ENCODE measurements at regions not wholly inside any gene's neighbourhood (a gene's known extent, or its start where the extent isn't known, plus 50 kb on each side); places are given as distances from the start of the nearest gene placed in this dataset.

DNA sequence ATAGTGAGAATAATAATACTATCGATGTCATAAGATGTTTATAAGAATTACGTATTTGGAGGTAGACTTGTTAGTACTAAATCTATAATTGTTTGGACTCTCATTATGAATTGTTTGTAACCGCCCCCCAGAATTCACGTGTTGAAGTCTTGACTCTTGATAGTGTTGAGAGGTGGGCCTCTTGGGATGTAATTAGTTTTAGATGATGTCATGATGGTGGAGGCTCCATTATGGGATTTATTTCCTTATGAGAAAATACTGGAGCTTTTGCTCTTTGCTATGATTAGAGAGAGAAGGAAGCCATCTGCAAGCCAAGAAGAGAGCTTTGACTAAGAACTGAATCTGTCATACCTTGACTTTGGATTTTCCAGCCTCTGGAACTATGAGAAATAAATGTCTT lies 142.2 kb downstream of the PRDM9 start:
- Histone ChIP-seq H3K4me1 (ENCODE audit: insufficient read depth, low read length) (no peaks in the 10 kb centered on the region), H3K27me3 (ENCODE audit: control insufficient read depth in 1 of 2, insufficient read depth in 2 of 2, low read length in 2 of 2) (no peaks in the 10 kb centered on the region), H3K4me2 (ENCODE audit: low read depth, low read length) (no peak overlapping the region), H3K79me2 (ENCODE audit: insufficient read depth, low read length) (no peaks in the 10 kb centered on the region), H3K36me3 (replicated peaks in 1 of 2; ENCODE audit: control insufficient read depth in 1 of 2, insufficient read depth in 2 of 2, low read length in 2 of 2) (no peaks in the 10 kb centered on the region), H2AFZ (ENCODE audit: low read length) (no peak overlapping the region), H3K4me3 (replicated peaks in 1 of 3; ENCODE audit: insufficient read depth in 1 of 3, low read depth in 2 of 3, low read length in 3 of 3) (no peak overlapping the region), H3K27ac (ENCODE audit: extremely low read length, insufficient read depth, low read length) (no peak overlapping the region), H3K9ac (ENCODE audit: insufficient read depth, low read depth, low read length) (no peak overlapping the region), H3K9me3 (ENCODE audit: low read length) (peaks cover 35% of the 10 kb centered on the region), H4K20me1 (ENCODE audit: insufficient read depth, low read length) (no peaks in the 10 kb centered on the region)
- intact Hi-C loops (cut with micrococcal nuclease; ENCODE audit: unreplicated experiment), result no loop called here
- ATAC-seq (no peak), DNase-seq (ENCODE audit: low spot score) (no peak), FAIRE-seq (no peak)
- in situ Hi-C loops (cut with HindIII; ENCODE audit: extremely low pct_ligation_motif_present, low pct_unique_long_range_greater_than_20kb), result no loop called here
- ChIA-PET POLR2A (no interaction called here), CTCF (ENCODE audit: low intra/inter-chr PET ratio, low total read pairs) (no interaction called here)
- peak; percentile 93 for TF ChIP-seq CREB1 (IDR thresholded peaks at IDR 0.05)
- TF ChIP-seq CREB1 (CRISPR knock-in tag; IDR thresholded peaks at IDR 0.05), result no peak
- TF ChIP-seq SMAD9 (CRISPR knock-in tag; IDR thresholded peaks at IDR 0.05), result no peak
- TF ChIP-seq ATF7 (IDR thresholded peaks at IDR 0.05), result peak; percentile 97
- no peak for TF ChIP-seq ATF7 (CRISPR knock-in tag; IDR thresholded peaks at IDR 0.05)
- WGBS (ENCODE audit: low lambda C conversion rate), result 5% methylated on average over 4 of the region's 4 CpGs
- BruUV-seq (replicated peaks), result no TSS peak

GRCh38 chr5:23655674-23656073 lies 148.3 kb downstream of the PRDM9 start:
- WGBS (ENCODE audit: low lambda C conversion rate), result 0% methylated on average over 2 of the region's 2 CpGs
- CTCF ChIA-PET (ENCODE audit: low intra/inter-chr PET ratio, low total read pairs), result no interaction called here
- H3K4me3 ChIP-seq (replicated peaks in 1 of 3; ENCODE audit: insufficient read depth in 1 of 3, low read depth in 2 of 3, low read length in 3 of 3), result no peak overlapping the region
- H3K4me2 ChIP-seq (ENCODE audit: low read depth, low read length), result no peak overlapping the region
- no TSS peak for BruUV-seq (replicated peaks)
- ATAC-seq, result no peak
- no peak for FAIRE-seq
- POLR2A ChIA-PET, result no interaction called here
- no peaks in the 10 kb centered on the region for H4K20me1 ChIP-seq (ENCODE audit: insufficient read depth, low read length)
- H3K27ac ChIP-seq (ENCODE audit: extremely low read length, insufficient read depth, low read length), result no peak overlapping the region
- H3K79me2 ChIP-seq (ENCODE audit: insufficient read depth, low read length), result no peaks in the 10 kb centered on the region
- H3K4me1 ChIP-seq (ENCODE audit: insufficient read depth, low read length), result no peaks in the 10 kb centered on the region
- in situ Hi-C loops (cut with HindIII; ENCODE audit: extremely low pct_ligation_motif_present, low pct_unique_long_range_greater_than_20kb) (no loop called here), intact Hi-C loops (cut with micrococcal nuclease; ENCODE audit: unreplicated experiment) (no loop called here)
- H2AFZ ChIP-seq (ENCODE audit: low read length), result no peak overlapping the region
- H3K27me3 ChIP-seq (ENCODE audit: control insufficient read depth in 1 of 2, insufficient read depth in 2 of 2, low read length in 2 of 2), result no peaks in the 10 kb centered on the region
- peaks cover 20% of the 10 kb centered on the region for H3K9me3 ChIP-seq (ENCODE audit: low read length)
- H3K36me3 ChIP-seq (replicated peaks in 1 of 2; ENCODE audit: control insufficient read depth in 1 of 2, insufficient read depth in 2 of 2, low read length in 2 of 2), result no peaks in the 10 kb centered on the region
- DNase-seq (ENCODE audit: low spot score), result no peak
- no peak overlapping the region for H3K9ac ChIP-seq (ENCODE audit: insufficient read depth, low read depth, low read length)
- no peak for TF ChIP-seq HNF4A (CRISPR knock-in tag; IDR thresholded peaks at IDR 0.05)
- TF ChIP-seq SIX4 (CRISPR knock-in tag; IDR thresholded peaks at IDR 0.05), result no peak
- no peak for TF ChIP-seq ZNF703 (CRISPR knock-in tag; IDR thresholded peaks at IDR 0.05; ENCODE audit: borderline replicate concordance)
- TF ChIP-seq CAMTA2 (CRISPR knock-in tag; IDR thresholded peaks at IDR 0.05; ENCODE audit: borderline replicate concordance), result no peak
- TF ChIP-seq ZNF18 (CRISPR knock-in tag; IDR thresholded peaks at IDR 0.05; ENCODE audit: insufficient replicate concordance), result no peak
- TF ChIP-seq FOXO1 (CRISPR knock-in tag; IDR thresholded peaks at IDR 0.05), result no peak
- TF ChIP-seq, protein P1, sequence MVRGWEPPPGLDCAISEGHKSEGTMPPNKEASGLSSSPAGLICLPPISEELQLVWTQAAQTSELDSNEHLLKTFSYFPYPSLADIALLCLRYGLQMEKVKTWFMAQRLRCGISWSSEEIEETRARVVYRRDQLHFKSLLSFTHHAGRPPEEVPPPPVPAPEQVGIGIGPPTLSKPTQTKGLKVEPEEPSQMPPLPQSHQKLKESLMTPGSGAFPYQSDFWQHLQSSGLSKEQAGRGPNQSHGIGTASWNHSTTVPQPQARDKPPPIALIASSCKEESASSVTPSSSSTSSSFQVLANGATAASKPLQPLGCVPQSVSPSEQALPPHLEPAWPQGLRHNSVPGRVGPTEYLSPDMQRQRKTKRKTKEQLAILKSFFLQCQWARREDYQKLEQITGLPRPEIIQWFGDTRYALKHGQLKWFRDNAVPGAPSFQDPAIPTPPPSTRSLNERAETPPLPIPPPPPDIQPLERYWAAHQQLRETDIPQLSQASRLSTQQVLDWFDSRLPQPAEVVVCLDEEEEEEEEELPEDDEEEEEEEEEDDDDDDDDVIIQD (CRISPR knock-in tag; IDR thresholded peaks at IDR 0.05; ENCODE audit: low read depth), result no peak
- TF ChIP-seq, protein P2, sequence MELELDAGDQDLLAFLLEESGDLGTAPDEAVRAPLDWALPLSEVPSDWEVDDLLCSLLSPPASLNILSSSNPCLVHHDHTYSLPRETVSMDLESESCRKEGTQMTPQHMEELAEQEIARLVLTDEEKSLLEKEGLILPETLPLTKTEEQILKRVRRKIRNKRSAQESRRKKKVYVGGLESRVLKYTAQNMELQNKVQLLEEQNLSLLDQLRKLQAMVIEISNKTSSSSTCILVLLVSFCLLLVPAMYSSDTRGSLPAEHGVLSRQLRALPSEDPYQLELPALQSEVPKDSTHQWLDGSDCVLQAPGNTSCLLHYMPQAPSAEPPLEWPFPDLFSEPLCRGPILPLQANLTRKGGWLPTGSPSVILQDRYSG (CRISPR knock-in tag; IDR thresholded peaks at IDR 0.05), result no peak
- no peak for TF ChIP-seq GABPB1 (CRISPR knock-in tag; IDR thresholded peaks at IDR 0.05)
- TF ChIP-seq KLF9 (CRISPR knock-in tag; IDR thresholded peaks at IDR 0.05; ENCODE audit: low read depth), result no peak
- TF ChIP-seq DMAP1 (CRISPR knock-in tag; IDR thresholded peaks at IDR 0.05), result no peak
- no peak for TF ChIP-seq ZSCAN12 (CRISPR knock-in tag; IDR thresholded peaks at IDR 0.05)
- no peak for TF ChIP-seq ZNF354B (CRISPR knock-in tag; IDR thresholded peaks at IDR 0.05)

All from HepG2 (cell line).